ENCODE measurements at regions not wholly inside any gene's neighbourhood (a gene's known extent, or its start where the extent isn't known, plus 50 kb on each side); places are given as distances from the start of the nearest gene placed in this dataset.

GRCh38 chr11:23257556-23257955 is 397.3 kb upstream of the CCDC179 start:
- Mint-ChIP-seq H3K9me3 (peaks cover 0 to 19% (median 2%) of the 10 kb centered on the region in 11 donors), H3K36me3 (no peaks in the 10 kb centered on the region), H3K27me3 (no peaks in the 10 kb centered on the region), H3K27ac (no peak overlapping the region), H3K4me3 (no peak overlapping the region), H3K4me1 (no peaks in the 10 kb centered on the region)
- CTCF ChIA-PET = no interaction called here
- ATAC-seq (no peak), DNase-seq (no peak)
- POLR2A ChIA-PET = no interaction called here
- Histone ChIP-seq H3K9me3 (ENCODE audit: control insufficient read depth in 2 of 3, low read length in 3 of 3) (no peaks in the 10 kb centered on the region), H3K27ac (ENCODE audit: low read depth, low read length) (no peak overlapping the region), H3K4me3 (ENCODE audit: low read length) (no peak overlapping the region), H3K36me3 (ENCODE audit: control insufficient read depth in 2 of 3, insufficient read depth in 3 of 3, low read length in 3 of 3) (no peaks in the 10 kb centered on the region), H3K27me3 (ENCODE audit: control insufficient read depth in 2 of 2, insufficient read depth in 2 of 2, low read length in 2 of 2) (no peaks in the 10 kb centered on the region), H3K4me1 (ENCODE audit: control insufficient read depth in 2 of 2, insufficient read depth in 2 of 2, low read length in 2 of 2) (no peaks in the 10 kb centered on the region)
- intact Hi-C loops (cut with micrococcal nuclease) = no loop called here

- CTCF ChIA-PET = no interaction called here
- DNase-seq = no peak
- H3K27ac Mint-ChIP-seq = no peak overlapping the region
These were observed 403.2 kb upstream of the CCDC179 start for GRCh38 chr11:23263466-23263865.

GRCh38 chr11:23272095-23272494 is 411.8 kb upstream of the CCDC179 start:
- H3K9me3 ChIP-seq (ENCODE audit: control insufficient read depth in 2 of 3, low read length in 3 of 3) = peaks cover 0 to 4% (median 0%) of the 10 kb centered on the region in 3 experiments
- Mint-ChIP-seq H3K9me3 (peaks cover 0 to 18% (median 3%) of the 10 kb centered on the region in 11 donors), H3K36me3 (no peaks in the 10 kb centered on the region), H3K27ac (no peak overlapping the region), H3K4me3 (no peak overlapping the region), H3K4me1 (peaks cover 0 to 4% (median 0%) of the 10 kb centered on the region in 7 donors), H3K27me3 (no peaks in the 10 kb centered on the region)
- CTCF ChIA-PET = no interaction called here
- DNase-seq = no peak
- no peaks in the 10 kb centered on the region for H3K27me3 ChIP-seq (ENCODE audit: control insufficient read depth in 2 of 2, insufficient read depth in 2 of 2, low read length in 2 of 2)
- no peaks in the 10 kb centered on the region for H3K4me1 ChIP-seq (ENCODE audit: control insufficient read depth in 2 of 2, insufficient read depth in 2 of 2, low read length in 2 of 2)
- intact Hi-C loops (cut with micrococcal nuclease) = no loop called here
- ATAC-seq = no peak
- no peak overlapping the region for H3K27ac ChIP-seq (ENCODE audit: low read depth, low read length)
- H3K36me3 ChIP-seq (ENCODE audit: control insufficient read depth in 2 of 3, insufficient read depth in 3 of 3, low read length in 3 of 3) = no peaks in the 10 kb centered on the region
- POLR2A ChIA-PET = no interaction called here
- H3K4me3 ChIP-seq (ENCODE audit: low read length) = no peak overlapping the region

More at GRCh38 chr11:23263466-23263865, 403.2 kb upstream of the CCDC179 start:
- no peaks in the 10 kb centered on the region for H3K36me3 ChIP-seq (ENCODE audit: control insufficient read depth in 2 of 3, insufficient read depth in 3 of 3, low read length in 3 of 3)
- no peak for ATAC-seq
- Mint-ChIP-seq H3K4me3 (no peak overlapping the region), H3K27me3 (no peaks in the 10 kb centered on the region), H3K36me3 (no peaks in the 10 kb centered on the region), H3K4me1 (no peaks in the 10 kb centered on the region), H3K9me3 (peaks cover 0 to 6% (median 3%) of the 10 kb centered on the region in 11 donors)
- no peaks in the 10 kb centered on the region for H3K4me1 ChIP-seq (ENCODE audit: control insufficient read depth in 2 of 2, insufficient read depth in 2 of 2, low read length in 2 of 2)
- H3K27me3 ChIP-seq (ENCODE audit: control insufficient read depth in 2 of 2, insufficient read depth in 2 of 2, low read length in 2 of 2) = no peaks in the 10 kb centered on the region
- intact Hi-C loops (cut with micrococcal nuclease) = no loop called here
- H3K27ac ChIP-seq (ENCODE audit: low read depth, low read length) = no peak overlapping the region
- no peak overlapping the region for H3K4me3 ChIP-seq (ENCODE audit: low read length)
- H3K9me3 ChIP-seq (ENCODE audit: control insufficient read depth in 2 of 3, low read length in 3 of 3) = no peaks in the 10 kb centered on the region
- POLR2A ChIA-PET = no interaction called here

GRCh38 chr11:23278121-23278520 is 417.8 kb upstream of the CCDC179 start:
- Histone ChIP-seq H3K4me1 (ENCODE audit: control insufficient read depth in 2 of 2, insufficient read depth in 2 of 2, low read length in 2 of 2) (no peaks in the 10 kb centered on the region), H3K9me3 (ENCODE audit: control insufficient read depth in 2 of 3, low read length in 3 of 3) (peaks cover 0 to 4% (median 0%) of the 10 kb centered on the region in 3 experiments), H3K27ac (ENCODE audit: low read depth, low read length) (no peak overlapping the region), H3K4me3 (ENCODE audit: low read length) (no peak overlapping the region), H3K36me3 (ENCODE audit: control insufficient read depth in 2 of 3, insufficient read depth in 3 of 3, low read length in 3 of 3) (no peaks in the 10 kb centered on the region), H3K27me3 (ENCODE audit: control insufficient read depth in 2 of 2, insufficient read depth in 2 of 2, low read length in 2 of 2) (no peaks in the 10 kb centered on the region)
- ATAC-seq (no peak), DNase-seq (no peak)
- Mint-ChIP-seq H3K4me3 (no peak overlapping the region), H3K4me1 (no peaks in the 10 kb centered on the region), H3K27ac (no peak overlapping the region), H3K27me3 (no peaks in the 10 kb centered on the region), H3K9me3 (peaks cover 0 to 13% (median 1%) of the 10 kb centered on the region in 11 donors), H3K36me3 (no peaks in the 10 kb centered on the region)
- POLR2A ChIA-PET = no interaction called here
- CTCF ChIA-PET = no interaction called here
- intact Hi-C loops (cut with micrococcal nuclease) = no loop called here

- H3K9me3 ChIP-seq (ENCODE audit: control insufficient read depth in 2 of 3, low read length in 3 of 3) = peaks cover 0 to 4% (median 0%) of the 10 kb centered on the region in 3 experiments
- intact Hi-C loops (cut with micrococcal nuclease) = no loop called here
- no peaks in the 10 kb centered on the region for H3K4me1 Mint-ChIP-seq
- ATAC-seq (no peak), DNase-seq (no peak)
- no peaks in the 10 kb centered on the region for H3K36me3 ChIP-seq (ENCODE audit: control insufficient read depth in 2 of 3, insufficient read depth in 3 of 3, low read length in 3 of 3)
- no peaks in the 10 kb centered on the region for H3K4me1 ChIP-seq (ENCODE audit: control insufficient read depth in 2 of 2, insufficient read depth in 2 of 2, low read length in 2 of 2)
- H3K4me3 ChIP-seq (ENCODE audit: low read length) = no peak overlapping the region
- peaks cover 0 to 8% (median 1%) of the 10 kb centered on the region in 11 donors for H3K9me3 Mint-ChIP-seq
- POLR2A ChIA-PET = no interaction called here
- H3K27me3 ChIP-seq (ENCODE audit: control insufficient read depth in 2 of 2, insufficient read depth in 2 of 2, low read length in 2 of 2) = no peaks in the 10 kb centered on the region
- no peaks in the 10 kb centered on the region for H3K27me3 Mint-ChIP-seq
- H3K4me3 Mint-ChIP-seq = no peak overlapping the region
- no peak overlapping the region for H3K27ac ChIP-seq (ENCODE audit: low read depth, low read length)
- H3K27ac Mint-ChIP-seq = no peak overlapping the region
- CTCF ChIA-PET = no interaction called here
- no peaks in the 10 kb centered on the region for H3K36me3 Mint-ChIP-seq
These were observed 419.8 kb upstream of the CCDC179 start for GRCh38 chr11:23280088-23280487.

GRCh38 chr11:23283666-23284065 is 423.4 kb upstream of the CCDC179 start:
- no peak overlapping the region for H3K27ac ChIP-seq (ENCODE audit: low read depth, low read length)
- H3K27me3 ChIP-seq (ENCODE audit: control insufficient read depth in 2 of 2, insufficient read depth in 2 of 2, low read length in 2 of 2) = no peaks in the 10 kb centered on the region
- Mint-ChIP-seq H3K27ac (no peak overlapping the region), H3K4me3 (no peak overlapping the region), H3K36me3 (no peaks in the 10 kb centered on the region), H3K27me3 (no peaks in the 10 kb centered on the region), H3K9me3 (peaks cover 0 to 6% (median 0%) of the 10 kb centered on the region in 11 donors), H3K4me1 (no peaks in the 10 kb centered on the region)
- H3K4me1 ChIP-seq (ENCODE audit: control insufficient read depth in 2 of 2, insufficient read depth in 2 of 2, low read length in 2 of 2) = no peaks in the 10 kb centered on the region
- H3K4me3 ChIP-seq (ENCODE audit: low read length) = no peak overlapping the region
- ATAC-seq (no peak), DNase-seq (no peak)
- H3K9me3 ChIP-seq (ENCODE audit: control insufficient read depth in 2 of 3, low read length in 3 of 3) = no peaks in the 10 kb centered on the region
- ChIA-PET POLR2A (no interaction called here), CTCF (no interaction called here)
- intact Hi-C loops (cut with micrococcal nuclease) = no loop called here
- H3K36me3 ChIP-seq (ENCODE audit: control insufficient read depth in 2 of 3, insufficient read depth in 3 of 3, low read length in 3 of 3) = no peaks in the 10 kb centered on the region

- ATAC-seq = no peak
- ChIA-PET CTCF (no interaction called here), POLR2A (no interaction called here)
- DNase-seq = no peak
- intact Hi-C loops (cut with micrococcal nuclease) = no loop called here
- Histone ChIP-seq H3K27me3 (ENCODE audit: control insufficient read depth in 2 of 2, insufficient read depth in 2 of 2, low read length in 2 of 2) (no peaks in the 10 kb centered on the region), H3K27ac (ENCODE audit: low read depth, low read length) (no peak overlapping the region), H3K36me3 (ENCODE audit: control insufficient read depth in 2 of 3, insufficient read depth in 3 of 3, low read length in 3 of 3) (no peaks in the 10 kb centered on the region), H3K4me3 (ENCODE audit: low read length) (no peak overlapping the region), H3K4me1 (ENCODE audit: control insufficient read depth in 2 of 2, insufficient read depth in 2 of 2, low read length in 2 of 2) (no peaks in the 10 kb centered on the region), H3K9me3 (ENCODE audit: control insufficient read depth in 2 of 3, low read length in 3 of 3) (no peaks in the 10 kb centered on the region)
- Mint-ChIP-seq H3K4me1 (no peaks in the 10 kb centered on the region), H3K27me3 (no peaks in the 10 kb centered on the region), H3K9me3 (peaks cover 0 to 6% (median 0%) of the 10 kb centered on the region in 11 donors), H3K27ac (no peak overlapping the region), H3K4me3 (no peak overlapping the region), H3K36me3 (no peaks in the 10 kb centered on the region)
These were observed 424.4 kb upstream of the CCDC179 start for GRCh38 chr11:23284631-23285030.

Measured in naive thymus-derived CD4-positive, alpha-beta T cell (primary cell).